Lung (tissue), 11 donors: ENCODE measurements at regions not wholly inside any gene's neighbourhood (a gene's known extent, or its start where the extent isn't known, plus 50 kb on each side); places are given as distances from the start of the nearest gene placed in this dataset.

Experiments used
- ATAC-seq: fragments of 200-7000 bp; cut with Tn5 transposase; one replicate; pipeline ENCODE4 v1.9.1; 2020; ENCODE audit warnings: moderate number of reproducible peaks; ENCODE audit not compliant: insufficient read depth, low FRiP score
- DNase-seq, 3 donors: peaks; one replicate each; pipeline ENCODE4 v3.0.0-alpha.2; 2013 to 2017
- H3K27ac ChIP-seq, 2 donors: one replicate each; pipeline ENCODE4 v1.5.1; 2013; ENCODE audit warnings: mild to moderate bottlenecking in 2 of 2, moderate library complexity in 2 of 2, control low read depth in 1 of 2, inconsistent platforms in 1 of 2, low read depth in 1 of 2, low read length in 1 of 2
- H3K27me3 ChIP-seq, 3 donors: one replicate each; pipeline ENCODE4 v1.5.1; 2013; ENCODE audit warnings: low read length in 2 of 3; ENCODE audit not compliant: control insufficient read depth in 3 of 3, insufficient read depth in 3 of 3
- H3K36me3 ChIP-seq, 4 donors: one replicate each; pipeline ENCODE4 v1.5.1; 2013; ENCODE audit warnings: low read length in 4 of 4, mild to moderate bottlenecking in 1 of 4, moderate library complexity in 1 of 4; ENCODE audit not compliant: control insufficient read depth in 4 of 4, insufficient read depth in 4 of 4
- H3K4me1 ChIP-seq, 5 donors: one replicate each; pipeline ENCODE4 v1.5.1; 2013; ENCODE audit warnings: low read length in 5 of 5, mild to moderate bottlenecking in 2 of 5, moderate library complexity in 1 of 5; ENCODE audit not compliant: control insufficient read depth in 5 of 5, insufficient read depth in 5 of 5
- H3K4me3 ChIP-seq: one replicate; pipeline ENCODE4 v1.5.1; 2013; ENCODE audit warnings: mild to moderate bottlenecking, control low read depth, moderate library complexity
- H3K9ac ChIP-seq, 2 donors: one replicate each; pipeline ENCODE4 v1.5.1; 2013; ENCODE audit warnings: low read length in 2 of 2, control low read depth in 1 of 2; ENCODE audit not compliant: insufficient read depth in 1 of 2
- H3K9me3 ChIP-seq, 4 donors: one replicate each; pipeline ENCODE4 v1.5.1; 2013; ENCODE audit warnings: low read length in 3 of 4, mild to moderate bottlenecking in 1 of 4, moderate library complexity in 1 of 4; ENCODE audit not compliant: control insufficient read depth in 4 of 4, insufficient read depth in 3 of 4
- WGBS, 2 donors: extraction: QIAGEN DNeasy Blood & Tissue Kit; methylation state at CpG; one replicate each; pipeline ENCODE4 v1.1.7; 2013; 5-methylcytosine and 5-hydroxymethylcytosine counted together
- TF ChIP-seq, protein P1 (sequence below): IDR thresholded peaks from 2 replicates; pipeline ENCODE4 v1.5.1; 2012; ENCODE audit warnings: mild to moderate bottlenecking; ENCODE audit errors: control extremely low read depth, extremely low read depth
- donor health status: control.
- donor health status: control.
- donor health status: Bipolar disorder and iron deficiency.
- donor health status: healthy.
- donor health status: DM: yes; HTN: yes; CAD: no.

DNA sequence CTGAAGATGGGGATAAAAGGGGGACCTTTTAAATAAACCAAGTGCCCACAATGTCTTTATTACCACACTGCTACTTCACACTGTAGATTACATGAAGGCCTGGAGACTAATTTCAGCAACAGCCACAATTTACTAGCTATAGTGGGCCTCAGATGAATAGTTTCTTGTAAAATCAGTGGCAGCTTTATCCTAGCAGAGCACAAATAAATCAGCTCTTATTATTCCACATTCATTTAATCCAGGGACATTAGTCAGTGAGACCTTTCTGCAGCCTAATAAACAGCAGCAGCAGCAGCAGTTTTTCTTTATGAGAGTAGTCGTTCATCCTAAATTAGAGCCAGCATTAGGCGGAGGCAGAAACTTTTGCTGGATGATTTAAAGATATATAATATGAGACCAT, 542.3 kb downstream of the PSAT1 start:
- Histone ChIP-seq H3K4me1 (no peaks in the 10 kb centered on the region), H3K4me3 (no peak overlapping the region), H3K27me3 (no peaks in the 10 kb centered on the region), H3K27ac (no peak overlapping the region), H3K9ac (no peak overlapping the region), H3K36me3 (no peaks in the 10 kb centered on the region), H3K9me3 (peaks cover 0 to 3% (median 0%) of the 10 kb centered on the region in 4 donors)
- TF ChIP-seq, protein P1, sequence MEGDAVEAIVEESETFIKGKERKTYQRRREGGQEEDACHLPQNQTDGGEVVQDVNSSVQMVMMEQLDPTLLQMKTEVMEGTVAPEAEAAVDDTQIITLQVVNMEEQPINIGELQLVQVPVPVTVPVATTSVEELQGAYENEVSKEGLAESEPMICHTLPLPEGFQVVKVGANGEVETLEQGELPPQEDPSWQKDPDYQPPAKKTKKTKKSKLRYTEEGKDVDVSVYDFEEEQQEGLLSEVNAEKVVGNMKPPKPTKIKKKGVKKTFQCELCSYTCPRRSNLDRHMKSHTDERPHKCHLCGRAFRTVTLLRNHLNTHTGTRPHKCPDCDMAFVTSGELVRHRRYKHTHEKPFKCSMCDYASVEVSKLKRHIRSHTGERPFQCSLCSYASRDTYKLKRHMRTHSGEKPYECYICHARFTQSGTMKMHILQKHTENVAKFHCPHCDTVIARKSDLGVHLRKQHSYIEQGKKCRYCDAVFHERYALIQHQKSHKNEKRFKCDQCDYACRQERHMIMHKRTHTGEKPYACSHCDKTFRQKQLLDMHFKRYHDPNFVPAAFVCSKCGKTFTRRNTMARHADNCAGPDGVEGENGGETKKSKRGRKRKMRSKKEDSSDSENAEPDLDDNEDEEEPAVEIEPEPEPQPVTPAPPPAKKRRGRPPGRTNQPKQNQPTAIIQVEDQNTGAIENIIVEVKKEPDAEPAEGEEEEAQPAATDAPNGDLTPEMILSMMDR: no peak
- 86 to 89% methylated on average over 2 of the region's 2 CpGs for WGBS, 2 donors
- ATAC-seq (no peak), DNase-seq (no peak)

DNA sequence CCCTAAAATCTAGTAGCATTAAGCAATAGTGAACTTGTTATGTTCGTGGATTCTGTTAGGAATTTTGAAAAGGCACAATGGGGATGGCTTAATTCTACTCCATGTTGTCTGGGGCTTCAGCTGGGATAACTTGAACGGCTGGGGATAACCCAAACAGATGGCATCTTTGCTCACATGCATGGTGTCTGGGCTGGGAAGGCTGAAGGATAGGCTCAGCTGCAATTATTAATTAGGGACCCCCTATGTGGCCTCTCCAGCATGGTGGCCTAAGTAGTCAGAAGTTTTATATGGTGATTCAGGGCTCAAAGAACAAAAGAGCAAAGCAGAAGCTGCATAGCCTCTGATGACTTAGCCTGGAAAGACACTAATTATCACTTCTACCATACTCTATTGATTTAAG, 551.1 kb downstream of the PSAT1 start:
- DNase-seq: no peak
- Histone ChIP-seq H3K9me3 (peaks cover 0 to 5% (median 3%) of the 10 kb centered on the region in 4 donors), H3K27ac (no peak overlapping the region), H3K27me3 (no peaks in the 10 kb centered on the region), H3K4me1 (no peaks in the 10 kb centered on the region), H3K4me3 (no peak overlapping the region), H3K9ac (no peak overlapping the region), H3K36me3 (no peaks in the 10 kb centered on the region)
- no peak for ATAC-seq
- 70 to 81% methylated on average over 2 of the region's 2 CpGs for WGBS, 2 donors
- TF ChIP-seq, protein P1: no peak

DNA sequence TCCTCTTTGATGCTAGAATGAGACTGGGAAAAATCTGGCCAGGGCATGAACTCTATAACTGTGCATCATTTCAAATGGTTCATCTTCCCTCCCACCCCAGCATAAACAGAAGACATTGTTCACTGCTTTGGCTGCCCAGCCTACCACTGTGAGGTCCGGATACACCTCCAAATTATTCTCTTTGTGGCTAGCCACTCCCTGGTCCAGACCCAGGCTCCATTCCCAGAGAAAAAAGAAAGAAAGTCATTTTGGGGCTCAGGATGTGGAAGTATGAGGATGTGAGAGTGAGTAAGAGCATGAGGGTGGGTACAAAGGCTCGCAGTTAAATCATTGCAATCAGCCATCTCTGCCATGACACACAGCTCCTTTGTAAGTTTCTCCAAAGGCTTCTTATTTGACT, 559.2 kb downstream of the PSAT1 start:
- DNase-seq: no peak
- no peaks in the 10 kb centered on the region for H3K36me3 ChIP-seq
- H3K27me3 ChIP-seq: no peaks in the 10 kb centered on the region
- TF ChIP-seq, protein P1: no peak
- no peak overlapping the region for H3K9ac ChIP-seq
- no peak overlapping the region for H3K27ac ChIP-seq
- no peak overlapping the region for H3K4me3 ChIP-seq
- H3K4me1 ChIP-seq: peaks cover 0 to 1% (median 0%) of the 10 kb centered on the region in 5 donors
- ATAC-seq: no peak
- 82 to 86% methylated on average over 2 of the region's 2 CpGs for WGBS, 2 donors
- H3K9me3 ChIP-seq: peaks cover 0 to 3% (median under 1%) of the 10 kb centered on the region in 4 donors

DNA sequence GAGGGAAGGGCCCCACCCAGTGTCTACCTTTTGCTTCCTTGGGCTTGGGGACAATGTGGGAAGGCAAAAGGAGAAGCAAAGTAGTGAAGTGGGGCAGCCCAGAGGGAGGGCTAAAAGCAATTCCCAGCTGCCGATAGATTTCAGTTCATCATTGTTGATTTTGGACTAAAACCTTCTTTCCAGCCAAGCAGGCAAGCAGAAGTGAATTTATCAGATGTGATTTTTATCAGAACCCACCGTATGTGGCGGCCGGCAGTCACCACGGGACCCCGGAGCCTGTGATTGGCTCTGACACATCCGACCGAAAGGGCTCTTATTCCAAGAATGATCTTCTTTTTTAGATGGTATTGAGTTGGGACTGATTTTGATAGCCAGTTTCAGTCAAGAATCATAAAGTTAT, 559.9 kb downstream of the PSAT1 start:
- ATAC-seq (no peak), DNase-seq (no peak)
- 79 to 93% methylated on average over 8 of the region's 8 CpGs for WGBS, 2 donors
- Histone ChIP-seq H3K9ac (no peak overlapping the region), H3K4me1 (peaks cover 0 to 1% (median 0%) of the 10 kb centered on the region in 5 donors), H3K27me3 (no peaks in the 10 kb centered on the region), H3K4me3 (no peak overlapping the region), H3K9me3 (peaks cover 0 to 3% (median under 1%) of the 10 kb centered on the region in 4 donors), H3K27ac (no peak overlapping the region), H3K36me3 (no peaks in the 10 kb centered on the region)
- TF ChIP-seq, protein P1: no peak
